GM12878 (cell line): ENCODE measurements at regions not wholly inside any gene's neighbourhood (a gene's known extent, or its start where the extent isn't known, plus 50 kb on each side); places are given as distances from the start of the nearest gene placed in this dataset.

Experiments
- ATAC-seq: fragments of 200-7000 bp; cut with Tn5 transposase; 3 replicates; pipeline ENCODE4 v1.9.1; 2020; ENCODE audit warnings: mild to moderate bottlenecking, moderate library complexity
- BruUV-seq: library from RNA; stranded (reverse); fragments of 400-500 nt; replicated peaks from 2 replicates; lab custom pipeline; 2021; lab: Mats Ljungman, UMichigan
- CTCF ChIA-PET: fragments of 300-600 bp; sonication (Branson Sonifier 250); formaldehyde crosslinking; extraction: SDS; loops from one replicate; lab custom pipeline; 2021; ENCODE audit warnings: inconsistent platforms; lab: Yijun Ruan, JAX
- POLR2A ChIA-PET: fragments of 350-600 bp; formaldehyde crosslinking; extraction: SDS; loops from one replicate; lab custom pipeline; 2021; ENCODE audit warnings: inconsistent platforms; lab: Charles Lee
- RAD21 ChIA-PET: fragments of 300-600 bp; sonication (Branson Sonifier 250); formaldehyde crosslinking; loops from one replicate; lab custom pipeline; 2023; ENCODE audit warnings: antibody characterized with exemption; ENCODE audit not compliant: unreplicated experiment; lab: Charles Lee
- SMC1A ChIA-PET: fragments of 300-600 bp; sonication (Branson Sonifier 250); formaldehyde crosslinking; loops from one replicate; lab custom pipeline; 2023; ENCODE audit not compliant: unreplicated experiment, uncharacterized antibody; lab: Charles Lee
- DNase-seq: peaks from one replicate; pipeline ENCODE4 v3.0.0-alpha.2; 2011; ENCODE audit warnings: low read depth, low spot score
- FAIRE-seq: peaks from 3 replicates; lab custom pipeline; 2011; peaks lifted over from hg19 to GRCh38; lab: Jason Lieb, UNC
- H2AFZ ChIP-seq: 2 replicates; pipeline ENCODE4 v1.6.0; 2011; ENCODE audit warnings: low read depth, low read length, control low read depth; ENCODE audit not compliant: control insufficient read depth
- H3K27ac ChIP-seq: 2 replicates; pipeline ENCODE4 v1.5.1; 2011; ENCODE audit warnings: control low read depth; ENCODE audit not compliant: control insufficient read depth, insufficient read depth
- H3K27me3 ChIP-seq, 2 experiments: replicated peaks in 1 of 2; 2 replicates each; pipeline versions ENCODE4 v1.6.0 to v1.6.1; 2011; ENCODE audit warnings: low read length in 1 of 2; ENCODE audit not compliant: control insufficient read depth in 2 of 2, insufficient read depth in 2 of 2
- H3K36me3 ChIP-seq, 2 experiments: 2 replicates each; pipeline ENCODE4 v1.5.1; 2011; ENCODE audit warnings: low read length in 1 of 2; ENCODE audit not compliant: control insufficient read depth in 2 of 2, insufficient read depth in 2 of 2
- H3K4me1 ChIP-seq: 2 replicates; pipeline ENCODE4 v1.6.1; 2011; ENCODE audit warnings: mild to moderate bottlenecking, low read length, moderate library complexity, mixed read lengths; ENCODE audit not compliant: control insufficient read depth, insufficient read depth
- H3K4me2 ChIP-seq: 2 replicates; pipeline ENCODE4 v1.6.0; 2011; ENCODE audit warnings: control low read depth; ENCODE audit not compliant: control insufficient read depth, insufficient read depth
- H3K4me3 ChIP-seq: fragments of 200-600 bp; sonication (generic); 2 replicates; pipeline ENCODE4 v1.5.1; 2016
- H3K79me2 ChIP-seq: 2 replicates; pipeline ENCODE4 v1.6.0; 2011; ENCODE audit warnings: low read length; ENCODE audit not compliant: control insufficient read depth, insufficient read depth
- H3K9ac ChIP-seq: 2 replicates; pipeline ENCODE4 v1.8.0; 2011; ENCODE audit warnings: low read length, control low read depth, mixed read lengths; ENCODE audit not compliant: control insufficient read depth, insufficient read depth
- H3K9me3 ChIP-seq: replicated peaks from 3 replicates; pipeline ENCODE4 v1.5.1; 2011; ENCODE audit warnings: mild to moderate bottlenecking, low read length; ENCODE audit not compliant: control insufficient read depth, insufficient read depth
- H4K20me1 ChIP-seq: 2 replicates; pipeline ENCODE4 v1.6.0; 2011; ENCODE audit not compliant: control insufficient read depth, insufficient read depth
- IRF5 ChIP-seq: fragments of 450-650 bp; IDR thresholded peaks from 2 replicates; pipeline ENCODE4 v1.6.1; 2017; ENCODE audit warnings: borderline replicate concordance
- MLLT1 ChIP-seq: fragments of 450-650 bp; IDR thresholded peaks from 2 replicates; pipeline ENCODE4 v1.6.1; 2016; ENCODE audit warnings: mild to moderate bottlenecking
- PAX5 ChIP-seq: IDR thresholded peaks from 2 replicates; pipeline ENCODE4 v1.6.1; 2011; ENCODE audit warnings: low read depth, low read length, borderline replicate concordance
- PAX8 ChIP-seq: fragments of 450-650 bp; IDR thresholded peaks from 2 replicates; pipeline ENCODE4 v1.6.1; 2017; ENCODE audit warnings: mild to moderate bottlenecking, moderate library complexity
- TAF1 ChIP-seq: IDR thresholded peaks from 2 replicates; pipeline ENCODE4 v1.6.1; 2011; ENCODE audit warnings: mild to moderate bottlenecking, low read depth, low read length, borderline replicate concordance
- TARDBP ChIP-seq: IDR thresholded peaks from 2 replicates; pipeline ENCODE4 v1.6.1; 2016; ENCODE audit warnings: borderline replicate concordance
- ZBTB33 ChIP-seq: fragments of 450-650 bp; IDR thresholded peaks from 2 replicates; pipeline ENCODE4 v1.6.1; 2017; ENCODE audit warnings: mild to moderate bottlenecking
- WGBS: methylation state at CpG from one replicate; pipeline ENCODE4 v1.1.6; 2016; ENCODE audit warnings: low lambda C conversion rate; ENCODE audit not compliant: insufficient replicate concordance, insufficient coverage; ENCODE audit errors: missing lambda C conversion rate; 5-methylcytosine and 5-hydroxymethylcytosine counted together
- in situ Hi-C: fragments of 300-500 bp; cut with MboI; formaldehyde crosslinking; loops from 9 replicates; pipeline ENCODE4 v1.14.3; 2018; ENCODE audit warnings: mixed read lengths
- intact Hi-C: fragments of 100-400 bp; cut with micrococcal nuclease; formaldehyde crosslinking; loops from one replicate; pipeline ENCODE4 v1.14.2; 2022; ENCODE audit not compliant: unreplicated experiment

- no peak overlapping the region for H2AFZ ChIP-seq
- H3K27me3 ChIP-seq = no peaks in the 10 kb centered on the region
- ChIA-PET RAD21 (no interaction called here), CTCF (interaction anchor here (0.6 kb wide), 1 partner anchor 206 kb away, joined by 3 read pairs; no protein-coding TSS in a partner anchor), SMC1A (no interaction called here), POLR2A (no interaction called here)
- no peak for ATAC-seq
- no peaks in the 10 kb centered on the region for H3K4me1 ChIP-seq
- BruUV-seq = no TSS peak
- no peaks in the 10 kb centered on the region for H3K9me3 ChIP-seq
- DNase-seq = no peak
- no peak overlapping the region for H3K4me2 ChIP-seq
- 0% methylated on average over 2 of the region's 2 CpGs for WGBS
- H3K4me3 ChIP-seq = no peak overlapping the region
- H3K9ac ChIP-seq = no peak overlapping the region
- intact Hi-C loops = no loop called here
- no peak overlapping the region for H3K27ac ChIP-seq
- H3K79me2 ChIP-seq = no peaks in the 10 kb centered on the region
- H3K36me3 ChIP-seq = no peaks in the 10 kb centered on the region
- FAIRE-seq = no peak
- in situ Hi-C loops = no loop called here
- TF ChIP-seq TAF1 (no peak), MLLT1 (no peak), TARDBP (no peak), IRF5 (no peak), PAX8 (no peak), PAX5 (no peak), ZBTB33 (no peak)
- no peaks in the 10 kb centered on the region for H4K20me1 ChIP-seq
Observed at GRCh38 chr13:73450583-73450982, 391.8 kb downstream of the KLF5 start.
